HepG2 (cell line): ENCODE measurements at regions not wholly inside any gene's neighbourhood (a gene's known extent, or its start where the extent isn't known, plus 50 kb on each side); places are given as distances from the start of the nearest gene placed in this dataset.

Source experiments
- SIX4 ChIP-seq: sonication (generic); formaldehyde crosslinking; IDR thresholded peaks from 2 replicates; pipeline ENCODE4 v1.4.0; 2020; ENCODE audit warnings: missing genetic modification reagents
- TRAFD1 ChIP-seq: sonication (generic); formaldehyde crosslinking; IDR thresholded peaks from 2 replicates; pipeline ENCODE4 v1.5.1; 2020; ENCODE audit warnings: missing genetic modification reagents, mild to moderate bottlenecking, borderline replicate concordance
- ZFP36L1 ChIP-seq: sonication (generic); formaldehyde crosslinking; IDR thresholded peaks from 2 replicates; pipeline ENCODE4 v1.8.0; 2022; ENCODE audit warnings: mild to moderate bottlenecking, missing genetic modification reagents, moderate library complexity
- ZNF274 ChIP-seq: sonication (generic); formaldehyde crosslinking; IDR thresholded peaks from 2 replicates; pipeline ENCODE4 v1.5.1; 2020; ENCODE audit warnings: mild to moderate bottlenecking, missing genetic modification reagents

- TF ChIP-seq TRAFD1 (CRISPR knock-in tag) (no peak), ZFP36L1 (CRISPR knock-in tag) (no peak), SIX4 (CRISPR knock-in tag) (no peak), ZNF274 (CRISPR knock-in tag) (no peak)
Observed at GRCh38 chrX:88613338-88613737, 133.7 kb upstream of the CPXCR1 start.
